Stomach smooth muscle (tissue), 2 donors: ENCODE measurements at regions not wholly inside any gene's neighbourhood (a gene's known extent, or its start where the extent isn't known, plus 50 kb on each side); places are given as distances from the start of the nearest gene placed in this dataset.

Source experiments
- H3K27ac ChIP-seq: one replicate; pipeline ENCODE4 v1.7.0; 2013; ENCODE audit warnings: mild to moderate bottlenecking, low read length, inconsistent platforms
- H3K27me3 ChIP-seq, 2 donors: one replicate each; pipeline ENCODE4 v1.7.0; 2013; ENCODE audit warnings: low read length in 2 of 2; ENCODE audit not compliant: insufficient read depth in 2 of 2, control insufficient read depth in 1 of 2
- H3K36me3 ChIP-seq, 2 donors: one replicate each; pipeline ENCODE4 v1.7.0; 2013; ENCODE audit warnings: low read length in 2 of 2; ENCODE audit not compliant: control insufficient read depth in 2 of 2, insufficient read depth in 2 of 2
- H3K4me1 ChIP-seq: one replicate; pipeline ENCODE4 v1.7.0; 2013; ENCODE audit warnings: low read length; ENCODE audit not compliant: control insufficient read depth, insufficient read depth
- H3K4me3 ChIP-seq, 2 donors: one replicate each; pipeline ENCODE4 v1.7.0; 2013; ENCODE audit warnings: low read length in 2 of 2
- H3K9ac ChIP-seq, 2 donors: one replicate each; pipeline ENCODE4 v1.7.0; 2013; ENCODE audit warnings: low read length in 2 of 2, mild to moderate bottlenecking in 1 of 2
- H3K9me3 ChIP-seq, 2 donors: one replicate each; pipeline ENCODE4 v1.7.0; 2013; ENCODE audit warnings: low read length in 2 of 2; ENCODE audit not compliant: control insufficient read depth in 2 of 2
- donor health status: healthy.
- donor health status: Pancreatic carcinoma.

- Histone ChIP-seq H3K4me3 (no peak overlapping the region), H3K9me3 (peaks cover 0 to 2% of the 10 kb centered on the region in 2 donors), H3K27ac (no peak overlapping the region), H3K4me1 (no peaks in the 10 kb centered on the region), H3K36me3 (no peaks in the 10 kb centered on the region), H3K9ac (no peak overlapping the region), H3K27me3 (peaks cover under 1 to 20% of the 10 kb centered on the region in 2 donors)
Observed at GRCh38 chr1:34619256-34619655, 135.6 kb upstream of the GJB5 start.

GRCh38 chr1:34621916-34622315 lies 132.9 kb upstream of the GJB5 start:
- Histone ChIP-seq H3K9me3 (no peaks in the 10 kb centered on the region), H3K4me1 (no peaks in the 10 kb centered on the region), H3K27me3 (peaks cover 6 to 23% of the 10 kb centered on the region in 2 donors), H3K27ac (no peak overlapping the region), H3K36me3 (no peaks in the 10 kb centered on the region), H3K9ac (no peak overlapping the region), H3K4me3 (no peak overlapping the region)

GRCh38 chr1:34625521-34626015 lies 129.3 kb upstream of the GJB5 start:
- no peaks in the 10 kb centered on the region for H3K4me1 ChIP-seq
- no peak overlapping the region for H3K9ac ChIP-seq
- H3K27me3 ChIP-seq = peaks cover 6 to 12% of the 10 kb centered on the region in 2 donors
- H3K36me3 ChIP-seq = no peaks in the 10 kb centered on the region
- H3K9me3 ChIP-seq = no peaks in the 10 kb centered on the region
- H3K27ac ChIP-seq = no peak overlapping the region
- no peak overlapping the region for H3K4me3 ChIP-seq

- H3K9ac ChIP-seq = no peak overlapping the region
- no peaks in the 10 kb centered on the region for H3K9me3 ChIP-seq
- no peaks in the 10 kb centered on the region for H3K4me1 ChIP-seq
- H3K4me3 ChIP-seq = no peak overlapping the region
- peaks cover 6 to 11% of the 10 kb centered on the region in 2 donors for H3K27me3 ChIP-seq
- no peak overlapping the region for H3K27ac ChIP-seq
- no peaks in the 10 kb centered on the region for H3K36me3 ChIP-seq
Observed at GRCh38 chr1:34627465-34628240, 127.2 kb upstream of the GJB5 start.

GRCh38 chr1:34631126-34631525 lies 123.7 kb upstream of the GJB5 start:
- H3K27ac ChIP-seq = no peak overlapping the region
- H3K27me3 ChIP-seq = peaks cover 0 to 4% of the 10 kb centered on the region in 2 donors
- H3K9me3 ChIP-seq = no peaks in the 10 kb centered on the region
- H3K4me3 ChIP-seq = no peak overlapping the region
- no peak overlapping the region for H3K9ac ChIP-seq
- no peaks in the 10 kb centered on the region for H3K4me1 ChIP-seq
- no peaks in the 10 kb centered on the region for H3K36me3 ChIP-seq

GRCh38 chr1:34639701-34640100 lies 115.1 kb upstream of the GJB5 start:
- no peak overlapping the region for H3K4me3 ChIP-seq
- no peaks in the 10 kb centered on the region for H3K36me3 ChIP-seq
- H3K9me3 ChIP-seq = no peaks in the 10 kb centered on the region
- no peak overlapping the region for H3K9ac ChIP-seq
- H3K4me1 ChIP-seq = no peaks in the 10 kb centered on the region
- no peak overlapping the region for H3K27ac ChIP-seq
- H3K27me3 ChIP-seq = peaks cover 5 to 27% of the 10 kb centered on the region in 2 donors

GRCh38 chr1:34640654-34641401 lies 114.0 kb upstream of the GJB5 start:
- Histone ChIP-seq H3K4me1 (no peaks in the 10 kb centered on the region), H3K27me3 (peaks cover 5 to 33% of the 10 kb centered on the region in 2 donors), H3K27ac (no peak overlapping the region), H3K4me3 (no peak overlapping the region), H3K36me3 (no peaks in the 10 kb centered on the region), H3K9me3 (no peaks in the 10 kb centered on the region), H3K9ac (no peak overlapping the region)

GRCh38 chr1:34642679-34643078 lies 112.2 kb upstream of the GJB5 start:
- H3K9me3 ChIP-seq = no peaks in the 10 kb centered on the region
- H3K4me1 ChIP-seq = no peaks in the 10 kb centered on the region
- H3K36me3 ChIP-seq = no peaks in the 10 kb centered on the region
- peaks cover 5 to 45% of the 10 kb centered on the region in 2 donors for H3K27me3 ChIP-seq
- H3K9ac ChIP-seq = no peak overlapping the region
- no peak overlapping the region for H3K4me3 ChIP-seq
- H3K27ac ChIP-seq = no peak overlapping the region

- Histone ChIP-seq H3K4me3 (no peak overlapping the region), H3K36me3 (no peaks in the 10 kb centered on the region), H3K9me3 (no peaks in the 10 kb centered on the region), H3K4me1 (no peaks in the 10 kb centered on the region), H3K27ac (no peak overlapping the region), H3K9ac (no peak overlapping the region), H3K27me3 (peaks cover 19 to 53% of the 10 kb centered on the region in 2 donors)
Observed at GRCh38 chr1:34645109-34645688, 109.6 kb upstream of the GJB5 start.

- no peaks in the 10 kb centered on the region for H3K9me3 ChIP-seq
- no peak overlapping the region for H3K4me3 ChIP-seq
- H3K4me1 ChIP-seq = no peaks in the 10 kb centered on the region
- H3K9ac ChIP-seq = no peak overlapping the region
- no peaks in the 10 kb centered on the region for H3K36me3 ChIP-seq
- no peak overlapping the region for H3K27ac ChIP-seq
- peaks cover 19 to 54% of the 10 kb centered on the region in 2 donors for H3K27me3 ChIP-seq
Observed at GRCh38 chr1:34645919-34646318, 108.9 kb upstream of the GJB5 start.
